H9 (cell line): ENCODE measurements at regions not wholly inside any gene's neighbourhood (a gene's known extent, or its start where the extent isn't known, plus 50 kb on each side); places are given as distances from the start of the nearest gene placed in this dataset.

Source experiments
- DNase-seq: peaks from one replicate; pipeline ENCODE4 v3.0.0-alpha.2; 2017
- H2AFZ ChIP-seq: one replicate; pipeline ENCODE4 v1.6.1; 2013; ENCODE audit warnings: mild to moderate bottlenecking, low read length, control low read depth, moderate library complexity
- H2AK5ac ChIP-seq: 2 replicates; pipeline ENCODE4 v1.6.1; 2013; ENCODE audit warnings: low read length, control low read depth, mixed read lengths; ENCODE audit not compliant: insufficient read length
- H2BK120ac ChIP-seq: one replicate; pipeline ENCODE4 v1.6.1; 2013; ENCODE audit warnings: low read depth, mild to moderate bottlenecking, low read length, control low read depth, inconsistent platforms; ENCODE audit not compliant: poor library complexity, severe bottlenecking
- H2BK12ac ChIP-seq: 2 replicates; pipeline ENCODE4 v1.6.1; 2013; ENCODE audit warnings: low read length, control low read depth, mixed read lengths, low read depth; ENCODE audit not compliant: insufficient read length
- H2BK15ac ChIP-seq: 2 replicates; pipeline ENCODE4 v1.6.1; 2013; ENCODE audit warnings: low read depth, low read length, control low read depth
- H2BK20ac ChIP-seq: one replicate; pipeline ENCODE4 v1.6.1; 2013; ENCODE audit warnings: low read depth, mild to moderate bottlenecking, low read length, control low read depth, inconsistent platforms; ENCODE audit not compliant: poor library complexity, severe bottlenecking
- H2BK5ac ChIP-seq: 2 replicates; pipeline ENCODE4 v1.6.1; 2013; ENCODE audit warnings: low read length, control low read depth, mixed read lengths; ENCODE audit not compliant: insufficient read length
- H3K14ac ChIP-seq: 2 replicates; pipeline ENCODE4 v1.6.1; 2013; ENCODE audit warnings: low read length, control low read depth; ENCODE audit not compliant: insufficient read depth
- H3K18ac ChIP-seq: 2 replicates; pipeline ENCODE4 v1.6.1; 2013; ENCODE audit warnings: low read depth, mild to moderate bottlenecking, mixed read lengths, low read length, control low read depth; ENCODE audit not compliant: insufficient read length
- H3K23ac ChIP-seq: 2 replicates; pipeline ENCODE4 v1.6.1; 2013; ENCODE audit warnings: low read length, control low read depth, mixed read lengths, low read depth; ENCODE audit not compliant: insufficient read length
- H3K23me2 ChIP-seq: 2 replicates; pipeline ENCODE4 v1.6.1; 2013; ENCODE audit warnings: low read depth, mild to moderate bottlenecking, mixed read lengths, low read length, control low read depth; ENCODE audit not compliant: insufficient read length, poor library complexity, severe bottlenecking
- H3K27ac ChIP-seq: 2 replicates; pipeline ENCODE4 v1.5.1; 2013; ENCODE audit warnings: low read length, control low read depth, mixed read lengths, low read depth; ENCODE audit not compliant: insufficient read length
- H3K27me3 ChIP-seq: 2 replicates; pipeline ENCODE4 v1.6.1; 2013; ENCODE audit warnings: low read length, control low read depth, inconsistent platforms; ENCODE audit not compliant: insufficient read depth
- H3K4ac ChIP-seq: 2 replicates; pipeline ENCODE4 v1.6.1; 2013; ENCODE audit warnings: low read depth, mild to moderate bottlenecking, control low read depth, inconsistent platforms, low read length, moderate library complexity
- H3K4me1 ChIP-seq: 2 replicates; pipeline ENCODE4 v1.6.1; 2013; ENCODE audit warnings: low read length, control low read depth, inconsistent platforms; ENCODE audit not compliant: insufficient read depth
- H3K4me2 ChIP-seq: 2 replicates; pipeline ENCODE4 v1.6.1; 2013; ENCODE audit warnings: low read length, control low read depth, mixed read lengths; ENCODE audit not compliant: insufficient read length, insufficient read depth
- H3K56ac ChIP-seq: 2 replicates; pipeline ENCODE4 v1.6.1; 2013; ENCODE audit warnings: low read depth, mild to moderate bottlenecking, mixed read lengths, low read length, control low read depth; ENCODE audit not compliant: insufficient read length
- H3K79me1 ChIP-seq: 2 replicates; pipeline ENCODE4 v1.6.1; 2013; ENCODE audit warnings: low read depth, mild to moderate bottlenecking, moderate library complexity, low read length, control low read depth, inconsistent platforms; ENCODE audit not compliant: insufficient read depth, poor library complexity, severe bottlenecking
- H3K79me2 ChIP-seq: 2 replicates; pipeline ENCODE4 v1.6.1; 2013; ENCODE audit warnings: low read length, control low read depth, inconsistent platforms; ENCODE audit not compliant: insufficient read depth
- H3K9ac ChIP-seq: 2 replicates; pipeline ENCODE4 v1.6.1; 2013; ENCODE audit warnings: low read length, control low read depth, mixed read lengths; ENCODE audit not compliant: insufficient read length; ENCODE audit errors: extremely low read depth
- H3K9me3 ChIP-seq: one replicate; pipeline ENCODE4 v1.6.1; 2013; ENCODE audit warnings: low read depth, low read length, inconsistent platforms; ENCODE audit not compliant: control insufficient read depth
- H3T11ph ChIP-seq: one replicate; pipeline ENCODE4 v1.6.1; 2013; ENCODE audit warnings: mild to moderate bottlenecking, low read length, control low read depth, inconsistent platforms
- H4K20me1 ChIP-seq: one replicate; pipeline ENCODE4 v1.6.1; 2013; ENCODE audit not compliant: control insufficient read depth, insufficient read length, insufficient read depth
- H4K5ac ChIP-seq: 2 replicates; pipeline ENCODE4 v1.6.1; 2013; ENCODE audit warnings: low read depth, mild to moderate bottlenecking, mixed read lengths, low read length, control low read depth; ENCODE audit not compliant: insufficient read length
- H4K8ac ChIP-seq: replicated peaks from 2 replicates; pipeline ENCODE4 v1.6.1; 2013; ENCODE audit warnings: low read length, control low read depth, mixed read lengths, low read depth; ENCODE audit not compliant: insufficient read length
- H4K91ac ChIP-seq: 2 replicates; pipeline ENCODE4 v1.6.1; 2013; ENCODE audit warnings: low read depth, mild to moderate bottlenecking, moderate library complexity, mixed read lengths, low read length, control low read depth; ENCODE audit not compliant: insufficient read length
- H3K27ac Mint-ChIP-seq, 3 experiments: 2 replicates in 2 of 3; 3 replicates in 1 of 3; pipeline ENCODE4 v1.8.0; 2020 to 2021; ENCODE audit warnings: mixed read lengths in 3 of 3, mild to moderate bottlenecking in 1 of 3, moderate library complexity in 1 of 3
- H3K27me3 Mint-ChIP-seq: 2 replicates; pipeline ENCODE4 v1.8.0; 2021; ENCODE audit warnings: low read depth, mild to moderate bottlenecking, moderate library complexity, mixed read lengths
- H3K36me3 Mint-ChIP-seq, 3 experiments: 2 replicates in 2 of 3; 3 replicates in 1 of 3; pipeline ENCODE4 v1.8.0; 2020 to 2021; ENCODE audit warnings: low read depth in 3 of 3, mixed read lengths in 3 of 3; ENCODE audit not compliant: insufficient read depth in 1 of 3
- H3K4me1 Mint-ChIP-seq, 2 experiments: 2 replicates each; pipeline ENCODE4 v1.8.0; 2020; ENCODE audit warnings: mixed read lengths in 2 of 2
- H3K4me3 Mint-ChIP-seq, 2 experiments: 2 replicates in 1 of 2; 3 replicates in 1 of 2; pipeline ENCODE4 v1.8.0; 2020 to 2021; ENCODE audit warnings: mild to moderate bottlenecking in 2 of 2, mixed read lengths in 2 of 2, moderate library complexity in 1 of 2
- H3K9me3 Mint-ChIP-seq, 2 experiments: 2 replicates in 1 of 2; 3 replicates in 1 of 2; pipeline ENCODE4 v1.8.0; 2020; ENCODE audit warnings: mild to moderate bottlenecking in 2 of 2, mixed read lengths in 2 of 2, moderate library complexity in 1 of 2
- CTCF ChIP-seq: fragments of 200-600 bp; sonication (generic); conservative IDR thresholded peaks from 3 replicates; pipeline ENCODE4 v1.8.0; 2021; ENCODE audit warnings: antibody characterized with exemption, mild to moderate bottlenecking
- WGBS: extraction: QIAGEN DNeasy Blood & Tissue Kit; methylation state at CpG from one replicate; pipeline ENCODE4 v1.1.7; 2013; ENCODE audit warnings: missing lambda C conversion rate, low lambda C conversion rate, mixed read lengths; ENCODE audit not compliant: insufficient read length; ENCODE audit errors: extremely low coverage; 5-methylcytosine and 5-hydroxymethylcytosine counted together

- no peak overlapping the region for H2BK5ac ChIP-seq
- no peak overlapping the region for H3K56ac ChIP-seq
- TF ChIP-seq CTCF, result no peak
- no peaks in the 10 kb centered on the region for H3K9me3 ChIP-seq
- no peak overlapping the region for H2AK5ac ChIP-seq
- peaks cover 8% of the 10 kb centered on the region for H3K27me3 Mint-ChIP-seq
- peaks cover under 1 to 6% of the 10 kb centered on the region in 2 experiments; a peak in 2 of 5 replicates for H3K9me3 Mint-ChIP-seq
- H3K79me1 ChIP-seq, result no peaks in the 10 kb centered on the region
- no peak overlapping the region for H4K8ac ChIP-seq
- no peaks in the 10 kb centered on the region; a peak in 1 of 7 replicates for H3K36me3 Mint-ChIP-seq
- no peaks in the 10 kb centered on the region for H3K79me2 ChIP-seq
- no peak for DNase-seq
- no peak overlapping the region for H3K9ac ChIP-seq
- no peak overlapping the region for H3K4me2 ChIP-seq
- H2BK15ac ChIP-seq, result no peak overlapping the region
- no peak overlapping the region for H3K23ac ChIP-seq
- no peak overlapping the region for H3K27ac ChIP-seq
- H4K20me1 ChIP-seq, result no peaks in the 10 kb centered on the region
- H2BK20ac ChIP-seq, result no peak overlapping the region
- no peak overlapping the region for H3K14ac ChIP-seq
- no peak overlapping the region for H3K18ac ChIP-seq
- no peak overlapping the region for H2BK120ac ChIP-seq
- no peak overlapping the region for H2AFZ ChIP-seq
- H3K4me3 Mint-ChIP-seq, result no peak overlapping the region
- H3K23me2 ChIP-seq, result no peaks in the 10 kb centered on the region
- H3K27ac Mint-ChIP-seq, result no peak overlapping the region
- no peak overlapping the region for H3K4ac ChIP-seq
- no peak overlapping the region for H4K5ac ChIP-seq
- H4K91ac ChIP-seq, result no peak overlapping the region
- H3T11ph ChIP-seq, result no peak overlapping the region
- no peaks in the 10 kb centered on the region for H3K4me1 ChIP-seq
- 0 out of 4 replicates have a peak, but pooled peaks cover 0 to 4% of the 10 kb centered on the region in 2 experiments for H3K4me1 Mint-ChIP-seq
- no peak overlapping the region for H2BK12ac ChIP-seq
- no peaks in the 10 kb centered on the region for H3K27me3 ChIP-seq
- no CpG with 5 or more reads among the region's 18 CpGs for WGBS
Measured at GRCh38 chr12:131356485-131357184, 354.3 kb upstream of the SFSWAP start.
